H1 (cell line): ENCODE measurements at regions not wholly inside any gene's neighbourhood (a gene's known extent, or its start where the extent isn't known, plus 50 kb on each side); places are given as distances from the start of the nearest gene placed in this dataset.

Experiments used
- BCL11A ChIP-seq, 2 experiments: IDR thresholded peaks; one replicate each; pipeline ENCODE4 v1.6.1; 2011; ENCODE audit warnings: low read depth in 2 of 2, low read length in 2 of 2, mild to moderate bottlenecking in 2 of 2
- CEBPB ChIP-seq: IDR thresholded peaks from 2 replicates; pipeline ENCODE4 v1.6.1; 2012; ENCODE audit warnings: low read depth, low read length
- CHD7 ChIP-seq: fragments of 300-600 bp; sonication (generic); IDR thresholded peaks from 2 replicates; pipeline ENCODE4 v1.7.1; 2012; ENCODE audit warnings: low read length, moderate library complexity, mild to moderate bottlenecking, inconsistent platforms; ENCODE audit not compliant: insufficient replicate concordance
- HDAC6 ChIP-seq: IDR thresholded peaks from one replicate; pipeline ENCODE4 v1.7.1; 2012; ENCODE audit warnings: low read depth, mild to moderate bottlenecking, inconsistent platforms, low read length, moderate library complexity
- SIRT6 ChIP-seq: IDR thresholded peaks from one replicate; pipeline ENCODE4 v1.7.1; 2012; ENCODE audit warnings: low read length, inconsistent platforms
- TF ChIP-seq, protein P1 (sequence below): IDR thresholded peaks from 2 replicates; pipeline ENCODE4 v1.6.1; 2011; ENCODE audit warnings: low read length, improper control_type of control experiment
- TF ChIP-seq, protein P2 (sequence below): IDR thresholded peaks from 2 replicates; pipeline ENCODE4 v1.6.1; 2012; ENCODE audit warnings: inconsistent platforms
- TF ChIP-seq, protein P3 (sequence below): IDR thresholded peaks from 2 replicates; pipeline ENCODE4 v1.6.1; 2012; ENCODE audit warnings: low read length, inconsistent platforms

- TF ChIP-seq CHD7, result no peak
- no peak for TF ChIP-seq HDAC6
- no peak for TF ChIP-seq SIRT6
- TF ChIP-seq BCL11A (IDR thresholded peaks at IDR 0.05; ENCODE audit: low read depth in 2 of 2, low read length in 2 of 2), result no peak
- TF ChIP-seq, protein P1, sequence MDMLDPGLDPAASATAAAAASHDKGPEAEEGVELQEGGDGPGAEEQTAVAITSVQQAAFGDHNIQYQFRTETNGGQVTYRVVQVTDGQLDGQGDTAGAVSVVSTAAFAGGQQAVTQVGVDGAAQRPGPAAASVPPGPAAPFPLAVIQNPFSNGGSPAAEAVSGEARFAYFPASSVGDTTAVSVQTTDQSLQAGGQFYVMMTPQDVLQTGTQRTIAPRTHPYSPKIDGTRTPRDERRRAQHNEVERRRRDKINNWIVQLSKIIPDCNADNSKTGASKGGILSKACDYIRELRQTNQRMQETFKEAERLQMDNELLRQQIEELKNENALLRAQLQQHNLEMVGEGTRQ, result no peak
- TF ChIP-seq, protein P2, sequence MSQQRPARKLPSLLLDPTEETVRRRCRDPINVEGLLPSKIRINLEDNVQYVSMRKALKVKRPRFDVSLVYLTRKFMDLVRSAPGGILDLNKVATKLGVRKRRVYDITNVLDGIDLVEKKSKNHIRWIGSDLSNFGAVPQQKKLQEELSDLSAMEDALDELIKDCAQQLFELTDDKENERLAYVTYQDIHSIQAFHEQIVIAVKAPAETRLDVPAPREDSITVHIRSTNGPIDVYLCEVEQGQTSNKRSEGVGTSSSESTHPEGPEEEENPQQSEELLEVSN, result no peak
- TF ChIP-seq CEBPB, result no peak
- TF ChIP-seq, protein P3, sequence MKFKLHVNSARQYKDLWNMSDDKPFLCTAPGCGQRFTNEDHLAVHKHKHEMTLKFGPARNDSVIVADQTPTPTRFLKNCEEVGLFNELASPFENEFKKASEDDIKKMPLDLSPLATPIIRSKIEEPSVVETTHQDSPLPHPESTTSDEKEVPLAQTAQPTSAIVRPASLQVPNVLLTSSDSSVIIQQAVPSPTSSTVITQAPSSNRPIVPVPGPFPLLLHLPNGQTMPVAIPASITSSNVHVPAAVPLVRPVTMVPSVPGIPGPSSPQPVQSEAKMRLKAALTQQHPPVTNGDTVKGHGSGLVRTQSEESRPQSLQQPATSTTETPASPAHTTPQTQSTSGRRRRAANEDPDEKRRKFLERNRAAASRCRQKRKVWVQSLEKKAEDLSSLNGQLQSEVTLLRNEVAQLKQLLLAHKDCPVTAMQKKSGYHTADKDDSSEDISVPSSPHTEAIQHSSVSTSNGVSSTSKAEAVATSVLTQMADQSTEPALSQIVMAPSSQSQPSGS, result no peak
These were observed 818.5 kb downstream of the TBL1XR1 start (continued) for GRCh38 chr3:176378789-176379188.
